Astrocyte (in vitro differentiated cells and primary cell): ENCODE measurements at regions not wholly inside any gene's neighbourhood (a gene's known extent, or its start where the extent isn't known, plus 50 kb on each side); places are given as distances from the start of the nearest gene placed in this dataset.

Source experiments
- EZH2 ChIP-seq: IDR thresholded peaks from 2 replicates; pipeline ENCODE4 v1.6.1; 2012; ENCODE audit warnings: mild to moderate bottlenecking, low read length, inconsistent platforms; ENCODE audit not compliant: insufficient read depth
- TF ChIP-seq, protein P1 (sequence below): IDR thresholded peaks from 2 replicates; pipeline ENCODE4 v1.5.1; 2011; ENCODE audit warnings: low read depth, mild to moderate bottlenecking, inconsistent platforms, low read length, moderate library complexity; ENCODE audit not compliant: insufficient read depth

DNA sequence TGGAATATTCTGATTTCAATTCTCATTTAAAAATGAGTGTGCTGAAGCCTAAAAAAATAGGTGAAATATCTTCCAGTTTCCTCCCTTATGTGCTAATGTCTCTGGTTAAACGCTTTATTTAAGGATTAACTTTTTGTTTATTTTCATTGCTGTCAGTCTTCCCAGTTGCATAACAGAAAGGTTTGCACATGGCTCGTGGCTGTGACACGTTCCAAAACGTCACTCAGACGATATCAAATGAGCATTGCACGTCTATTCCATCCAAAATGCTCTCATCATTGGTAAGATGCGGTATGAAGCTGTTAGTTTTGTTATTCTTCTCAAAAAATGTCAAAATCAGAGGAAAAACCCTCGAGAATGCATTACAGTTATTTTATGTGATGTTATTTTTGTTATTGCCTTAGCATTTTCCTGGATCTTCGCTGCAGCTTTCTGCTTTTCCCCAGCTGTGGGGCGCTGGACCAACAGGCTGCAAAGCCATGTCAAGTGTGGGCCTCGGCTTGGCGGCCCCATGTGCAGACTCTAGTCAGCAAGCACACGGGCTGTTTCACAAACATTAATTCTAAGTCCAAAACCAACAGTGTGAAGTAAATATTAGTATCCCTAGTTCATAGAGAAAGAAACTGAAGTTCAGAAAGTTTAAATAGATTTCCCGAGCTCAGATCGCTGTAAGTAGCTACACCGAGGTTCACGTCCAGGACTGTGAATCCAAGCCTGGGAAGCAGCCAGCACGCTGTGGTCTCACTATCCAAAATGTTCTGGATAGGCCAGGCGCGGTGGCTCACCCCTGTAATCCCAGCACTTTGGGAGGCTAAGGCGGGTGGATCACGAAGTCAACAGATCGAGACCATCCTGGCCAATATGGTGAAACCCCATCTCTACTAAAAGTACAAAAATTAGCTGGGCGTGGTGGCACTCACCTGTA, 793.4 kb upstream of the FRG1 start:
- TF ChIP-seq, protein P1, sequence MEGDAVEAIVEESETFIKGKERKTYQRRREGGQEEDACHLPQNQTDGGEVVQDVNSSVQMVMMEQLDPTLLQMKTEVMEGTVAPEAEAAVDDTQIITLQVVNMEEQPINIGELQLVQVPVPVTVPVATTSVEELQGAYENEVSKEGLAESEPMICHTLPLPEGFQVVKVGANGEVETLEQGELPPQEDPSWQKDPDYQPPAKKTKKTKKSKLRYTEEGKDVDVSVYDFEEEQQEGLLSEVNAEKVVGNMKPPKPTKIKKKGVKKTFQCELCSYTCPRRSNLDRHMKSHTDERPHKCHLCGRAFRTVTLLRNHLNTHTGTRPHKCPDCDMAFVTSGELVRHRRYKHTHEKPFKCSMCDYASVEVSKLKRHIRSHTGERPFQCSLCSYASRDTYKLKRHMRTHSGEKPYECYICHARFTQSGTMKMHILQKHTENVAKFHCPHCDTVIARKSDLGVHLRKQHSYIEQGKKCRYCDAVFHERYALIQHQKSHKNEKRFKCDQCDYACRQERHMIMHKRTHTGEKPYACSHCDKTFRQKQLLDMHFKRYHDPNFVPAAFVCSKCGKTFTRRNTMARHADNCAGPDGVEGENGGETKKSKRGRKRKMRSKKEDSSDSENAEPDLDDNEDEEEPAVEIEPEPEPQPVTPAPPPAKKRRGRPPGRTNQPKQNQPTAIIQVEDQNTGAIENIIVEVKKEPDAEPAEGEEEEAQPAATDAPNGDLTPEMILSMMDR = no peak
- TF ChIP-seq EZH2 = no peak
